ENCODE measurements at regions not wholly inside any gene's neighbourhood (a gene's known extent, or its start where the extent isn't known, plus 50 kb on each side); places are given as distances from the start of the nearest gene placed in this dataset.

DNA sequence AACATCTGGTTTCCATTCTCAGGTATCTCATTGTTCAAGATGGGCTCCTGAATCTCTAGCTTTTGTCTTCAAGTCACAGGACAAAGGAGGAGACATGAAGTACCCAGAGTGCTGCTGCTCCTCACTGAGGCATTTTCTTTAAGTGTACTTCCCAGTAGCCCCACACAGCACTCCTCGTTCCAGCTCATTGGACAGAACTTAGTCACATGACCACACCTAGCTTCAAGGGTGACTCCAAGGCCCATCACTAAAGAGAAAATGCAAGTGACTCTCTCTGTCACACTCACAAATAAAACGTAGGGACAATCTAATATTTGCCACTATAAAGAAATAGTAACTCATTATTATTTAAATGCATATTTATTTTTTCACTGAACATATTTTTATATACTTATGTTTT is 58.3 kb upstream of the NEUROD6 start:
- DNase-seq, result no peak

DNA sequence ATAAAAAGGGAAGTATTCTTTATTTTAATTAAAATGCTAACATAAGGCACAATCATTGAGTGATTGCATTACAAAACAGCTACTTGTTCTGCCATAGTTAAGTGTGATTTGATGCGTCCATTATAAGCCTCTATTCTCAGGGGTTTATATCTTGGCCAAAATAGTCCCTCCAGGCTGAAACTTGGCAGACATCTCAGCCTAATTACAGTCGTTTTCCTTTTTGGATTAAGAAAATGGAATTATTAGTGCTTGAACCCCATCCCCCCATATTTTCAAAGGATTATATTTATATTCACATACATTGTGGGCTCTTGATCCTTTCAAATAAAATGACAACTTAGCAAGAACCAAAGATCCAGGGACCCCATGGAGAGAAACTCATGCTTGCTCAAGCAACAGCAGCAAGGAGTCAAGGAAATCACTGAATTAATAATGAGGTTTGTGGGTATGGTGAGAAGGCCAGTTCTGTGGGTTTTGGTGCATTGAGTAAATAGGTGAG is 66.7 kb upstream of the NEUROD6 start:
- DNase-seq, result no peak

DNA sequence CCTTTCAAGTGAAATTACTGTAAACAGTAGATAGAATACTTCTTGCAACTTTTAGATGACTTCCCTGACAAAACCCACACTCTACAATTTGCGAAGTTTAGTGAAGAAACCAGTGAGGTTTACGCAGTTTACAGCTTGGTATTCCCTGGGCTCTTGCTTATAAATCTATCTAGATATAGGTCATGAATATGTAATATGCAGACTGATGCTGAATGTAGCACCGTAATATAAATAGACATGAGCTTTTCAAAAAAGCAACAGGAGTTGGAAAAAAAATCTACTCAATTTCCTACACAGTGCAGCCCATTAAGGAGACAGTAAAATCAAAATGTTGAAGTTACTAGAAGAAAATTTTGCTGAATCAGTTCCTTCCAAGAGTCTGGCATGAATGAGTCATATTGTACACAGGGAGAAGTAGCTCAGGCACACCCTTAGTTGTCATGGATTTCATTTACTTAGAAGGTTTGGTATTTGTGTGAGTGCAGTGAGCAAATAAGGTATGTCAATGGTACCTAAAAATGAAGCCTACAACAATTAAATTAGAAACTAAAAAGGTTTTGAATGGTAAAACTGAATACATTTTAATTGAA is 67.7 kb upstream of the NEUROD6 start:
- peak; percentile 25 for DNase-seq

DNA sequence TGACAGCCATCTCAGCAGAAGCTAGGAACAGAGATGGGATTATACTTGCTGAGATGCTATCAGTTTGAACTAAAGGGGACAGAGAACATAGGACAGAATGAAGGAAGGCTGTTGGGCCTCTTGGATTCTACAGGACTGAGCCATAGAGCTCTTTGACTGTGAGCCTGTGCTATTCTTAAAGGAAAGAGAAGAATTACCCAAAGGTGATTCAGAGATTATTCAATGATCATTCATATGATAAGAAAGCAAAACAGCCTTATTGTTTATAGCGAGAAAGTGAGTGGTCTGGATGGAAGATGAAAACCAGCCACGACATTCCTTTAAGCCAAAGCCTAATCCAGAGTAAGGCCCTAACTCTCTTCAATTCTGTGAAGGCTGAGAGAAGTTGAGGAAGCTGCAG is 69.7 kb upstream of the NEUROD6 start:
- DNase-seq, result no peak

DNA sequence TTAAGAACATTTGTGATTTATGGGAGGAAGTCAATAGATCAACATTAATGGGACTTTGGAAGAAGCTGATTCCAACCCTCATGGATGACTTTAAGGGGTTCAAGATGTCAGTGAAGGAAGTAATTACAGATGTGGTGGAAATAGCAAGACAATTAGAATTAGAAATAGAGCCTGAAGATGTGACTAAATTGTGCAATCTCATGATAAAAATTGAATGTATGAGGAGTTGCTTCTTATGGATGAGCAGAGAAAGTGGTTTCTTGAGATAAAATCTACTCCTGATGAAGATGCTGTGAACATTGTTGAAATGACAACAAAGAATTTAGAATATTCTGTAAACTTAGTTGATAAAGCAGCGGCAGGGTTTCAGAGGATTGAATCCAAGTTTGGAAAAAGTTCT is 70.9 kb upstream of the NEUROD6 start:
- DNase-seq, result no peak

DNA sequence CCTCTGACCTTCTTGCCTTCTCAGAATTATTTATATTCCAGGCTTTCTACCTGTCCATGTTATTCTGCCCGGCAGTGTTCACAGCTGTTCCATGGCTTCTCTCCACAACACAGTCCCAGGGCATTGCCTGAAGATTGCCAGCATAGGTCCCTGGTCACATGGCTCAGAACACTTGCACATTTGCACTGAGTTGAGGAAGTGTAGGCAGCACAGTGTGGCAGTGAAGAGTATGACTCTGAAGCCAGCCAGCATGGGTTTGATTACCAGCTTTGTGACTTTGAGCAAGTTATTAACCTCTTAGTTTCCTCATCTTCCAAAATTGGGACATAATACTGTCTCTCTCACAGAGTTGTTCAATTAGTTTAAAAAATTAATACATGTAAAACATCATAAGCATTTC is 73.2 kb upstream of the NEUROD6 start:
- no peak for DNase-seq

DNA sequence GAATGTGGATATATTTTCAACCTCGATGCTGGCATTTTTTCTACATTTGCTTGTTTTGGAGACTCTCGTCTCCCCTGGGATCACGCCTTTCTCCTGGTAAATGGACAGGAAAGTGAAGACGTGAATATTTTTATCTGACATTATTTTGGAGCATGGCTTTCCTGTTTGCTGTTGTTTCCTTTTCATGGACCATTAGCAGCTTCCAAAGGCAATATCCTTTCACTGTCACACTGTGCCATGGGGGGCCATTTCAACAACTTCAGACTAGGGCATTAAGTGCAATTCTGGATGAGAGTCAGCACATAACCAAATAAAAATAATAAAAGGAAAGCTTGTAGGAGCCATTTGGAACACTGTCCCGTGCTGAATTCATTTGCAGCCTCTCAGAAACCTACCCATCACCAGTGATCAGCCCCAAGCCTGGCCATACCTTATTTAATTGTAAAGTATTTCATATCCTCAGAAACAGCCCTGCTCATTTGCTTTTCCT is 75.9 kb upstream of the NEUROD6 start:
- no peak for DNase-seq

DNA sequence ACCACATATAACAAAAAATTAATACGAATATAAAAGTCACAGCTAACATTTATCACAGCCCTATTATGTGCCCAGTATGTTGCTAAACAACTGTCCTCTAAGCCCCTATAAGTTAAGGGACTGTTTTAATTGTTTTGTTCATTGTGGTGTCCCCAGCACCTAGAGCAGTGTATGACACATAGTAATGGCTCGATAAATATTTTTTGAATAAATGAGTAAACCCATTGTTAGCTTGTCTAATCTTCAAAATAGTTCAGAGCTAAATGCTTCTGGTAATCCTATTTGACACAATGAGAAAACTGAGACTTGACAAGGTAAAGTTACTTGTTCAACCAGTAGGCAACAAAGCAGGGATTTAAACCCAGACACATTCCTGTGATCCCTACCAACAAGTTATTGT is 78.4 kb upstream of the NEUROD6 start:
- DNase-seq, result no peak

DNA sequence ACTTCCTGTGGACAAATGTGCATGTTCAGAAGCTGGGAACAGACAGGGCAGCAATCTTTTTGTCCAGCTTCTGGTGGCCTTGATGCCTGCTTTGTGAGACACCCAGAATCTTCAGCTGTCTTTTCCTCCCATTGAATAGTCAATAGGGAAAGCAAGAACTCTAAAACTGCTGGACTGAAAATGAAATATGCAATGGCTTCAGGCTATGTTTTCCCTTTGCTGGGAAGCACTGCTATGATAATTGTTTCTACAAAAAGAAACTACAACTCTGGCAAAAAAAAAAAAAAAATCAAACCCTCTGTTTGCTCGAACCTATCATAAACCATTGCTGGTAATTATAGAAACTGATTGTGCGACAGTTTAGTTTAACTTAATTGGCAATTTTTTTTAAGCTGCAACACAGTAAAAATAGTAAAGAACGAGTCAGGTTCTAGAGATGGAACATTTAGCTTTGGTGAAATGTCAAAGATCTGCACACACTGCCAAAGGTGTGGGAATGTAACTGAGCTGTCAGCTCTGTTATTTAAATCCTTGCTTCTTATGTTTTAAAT is 79.1 kb upstream of the NEUROD6 start:
- DNase-seq, result no peak

DNA sequence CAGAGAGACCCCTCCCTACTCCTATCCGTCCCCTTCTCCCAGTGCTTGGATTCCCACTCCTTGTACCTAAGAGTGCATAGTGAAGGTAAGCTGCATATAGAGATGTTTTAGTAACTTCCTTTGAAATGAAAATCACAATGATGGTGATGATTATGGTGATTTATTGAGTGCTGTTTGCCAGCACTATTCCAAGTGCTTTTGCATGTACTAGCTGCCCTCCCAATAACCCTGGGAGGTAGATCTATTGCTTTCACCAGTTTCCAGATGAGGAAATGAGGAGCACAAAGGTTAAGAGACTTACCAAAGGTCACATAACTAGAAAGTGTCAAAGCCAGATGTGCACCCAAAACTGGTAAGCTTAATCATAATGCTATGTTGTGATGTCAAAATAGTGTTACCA is 80.4 kb upstream of the NEUROD6 start:
- DNase-seq, result no peak

DNA sequence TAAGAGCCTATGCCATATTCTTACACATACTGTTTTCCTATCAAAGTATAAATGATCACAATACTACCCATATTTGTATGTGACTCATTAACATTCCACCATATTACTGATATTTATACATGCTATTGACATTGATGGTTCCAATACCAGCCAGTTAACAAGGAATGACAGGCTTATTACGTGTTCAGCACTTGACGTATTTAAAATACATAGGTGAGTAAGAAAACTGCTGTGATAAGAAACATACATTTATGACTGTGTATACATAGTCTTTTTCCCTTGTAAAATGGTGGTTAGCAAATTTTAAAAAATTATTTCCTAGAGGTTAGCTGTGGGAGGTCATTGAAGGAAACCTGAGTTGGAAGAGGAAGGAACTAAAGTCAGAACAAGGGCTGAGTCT is 81.1 kb upstream of the NEUROD6 start:
- DNase-seq, result no peak

DNA sequence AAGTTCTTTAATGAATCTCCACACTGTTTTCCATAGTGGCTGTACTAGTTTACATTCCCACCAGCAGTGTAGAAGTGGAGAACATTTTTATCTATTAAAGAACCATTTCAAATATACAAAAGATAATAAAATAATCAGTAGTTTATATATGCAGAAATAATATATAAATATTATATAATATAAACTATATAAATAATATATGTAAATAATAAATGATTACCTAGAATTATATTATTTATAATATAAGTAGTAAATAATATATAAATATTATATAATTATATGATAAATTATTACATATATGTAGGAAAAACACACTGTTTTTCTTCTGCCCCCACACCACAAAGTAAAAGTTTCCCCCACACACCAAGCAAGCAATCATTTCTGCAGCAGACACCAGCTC is 83.5 kb upstream of the NEUROD6 start:
- no peak for DNase-seq

DNA sequence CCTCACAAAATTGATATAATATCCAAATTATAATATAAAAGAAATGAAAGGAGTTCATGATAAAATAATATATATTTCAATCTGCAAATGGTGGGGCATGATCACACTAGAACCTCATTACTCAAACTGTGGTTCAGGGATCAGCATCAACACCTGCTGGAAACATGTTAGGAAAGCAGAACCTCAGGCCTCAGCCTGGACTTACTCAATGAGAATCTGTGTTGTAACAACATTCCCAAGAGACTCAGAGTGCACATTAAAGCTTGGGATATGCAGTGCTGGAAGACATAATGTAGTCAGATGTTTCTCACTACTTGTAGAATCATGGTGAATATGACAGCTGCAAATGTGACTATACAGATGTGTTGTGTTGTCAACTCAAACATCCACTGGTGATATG is 81.7 kb upstream of the ITPRID1 start:
- DNase-seq, result no peak

DNA sequence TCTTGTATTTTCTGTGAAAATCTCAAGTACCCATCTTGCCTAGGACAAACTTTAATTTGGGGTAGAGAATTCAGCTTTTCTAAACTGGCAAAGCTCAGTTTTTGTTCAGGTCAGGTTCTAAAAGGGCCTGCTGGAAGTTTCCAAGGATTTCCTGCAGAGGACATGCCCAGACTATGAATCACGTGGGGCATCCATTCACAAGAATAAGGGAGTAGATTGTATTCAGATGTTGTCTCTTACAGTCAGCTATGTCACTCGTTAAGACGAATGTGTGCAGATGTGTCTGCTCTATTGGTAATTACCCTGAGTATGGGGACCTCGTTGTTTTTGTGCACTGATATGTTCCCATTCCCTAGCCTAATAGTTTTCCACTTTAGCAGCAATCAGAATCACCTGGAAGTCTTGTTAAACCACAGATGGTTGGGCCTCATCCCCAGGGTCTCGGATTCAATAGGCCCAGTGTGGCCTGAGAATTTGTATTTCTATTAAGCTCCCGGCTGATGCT is 81.0 kb upstream of the ITPRID1 start:
- DNase-seq, result no peak

DNA sequence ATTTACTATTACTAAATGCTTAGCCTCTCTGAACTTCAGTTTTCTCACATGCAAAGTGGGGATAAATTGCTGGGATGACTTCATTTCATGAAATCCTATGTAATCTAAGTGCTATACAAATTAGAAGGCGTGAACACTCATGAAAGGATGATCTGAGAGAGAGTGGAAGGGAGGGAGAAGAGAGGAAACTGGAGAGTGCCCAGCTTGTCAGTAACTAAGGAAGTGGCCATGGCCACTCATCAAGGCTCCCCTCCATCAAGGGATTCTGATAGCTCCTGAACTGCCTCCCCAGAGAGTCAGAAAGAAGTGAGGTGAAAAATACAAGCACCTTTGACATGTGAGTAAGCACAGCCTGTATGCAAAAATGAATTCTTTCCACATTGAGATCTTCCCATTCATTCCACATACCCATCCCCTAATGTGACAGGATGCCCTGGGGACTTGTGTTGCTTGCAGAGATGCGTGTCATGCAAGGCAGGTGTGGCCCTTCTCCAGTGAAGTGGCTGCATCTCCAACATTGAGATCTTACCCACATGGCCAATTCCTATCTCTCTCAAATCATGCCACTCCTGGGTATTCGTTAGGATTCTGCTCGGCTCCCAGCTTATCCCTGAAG is 76.5 kb upstream of the ITPRID1 start:
- DNase-seq, result peak; percentile 8

DNA sequence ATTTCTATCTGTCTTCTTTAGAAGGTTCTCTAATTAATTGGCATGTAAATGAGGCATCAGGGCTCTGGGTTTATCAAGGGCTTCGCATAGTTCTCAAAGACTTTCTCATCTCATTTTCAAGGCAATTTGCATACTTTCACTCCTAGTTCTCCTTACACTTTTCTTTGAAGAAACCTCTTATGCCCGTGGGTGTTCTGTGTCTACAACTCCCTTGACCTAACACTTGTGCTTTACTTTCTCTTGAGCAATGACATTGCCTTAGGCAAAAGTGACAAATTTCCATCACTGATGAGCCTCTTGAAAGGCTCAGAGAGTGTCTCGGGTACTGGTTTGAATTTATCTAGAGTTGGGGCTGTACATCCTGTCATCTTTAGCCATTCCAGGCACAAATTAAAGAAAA is 74.7 kb upstream of the ITPRID1 start:
- DNase-seq, result no peak

DNA sequence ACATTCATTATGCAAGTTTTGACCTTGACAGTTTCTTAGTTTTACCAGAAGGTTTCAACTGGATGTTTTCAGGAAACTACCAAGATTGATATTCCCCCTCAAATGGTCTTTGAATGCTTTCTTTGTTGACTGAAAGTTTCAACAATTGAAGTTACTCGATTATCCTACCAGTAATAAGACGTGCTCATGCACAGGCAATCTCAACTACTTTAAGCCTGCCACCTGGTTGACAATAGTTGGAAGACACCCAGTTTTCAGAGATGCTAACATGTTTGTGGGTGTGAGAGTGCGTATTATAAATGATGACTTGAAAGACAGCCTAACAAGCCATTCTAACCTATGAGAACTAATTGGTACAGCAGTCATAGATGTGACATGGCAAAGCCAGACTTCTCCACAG is 73.4 kb upstream of the ITPRID1 start:
- DNase-seq, result no peak

DNA sequence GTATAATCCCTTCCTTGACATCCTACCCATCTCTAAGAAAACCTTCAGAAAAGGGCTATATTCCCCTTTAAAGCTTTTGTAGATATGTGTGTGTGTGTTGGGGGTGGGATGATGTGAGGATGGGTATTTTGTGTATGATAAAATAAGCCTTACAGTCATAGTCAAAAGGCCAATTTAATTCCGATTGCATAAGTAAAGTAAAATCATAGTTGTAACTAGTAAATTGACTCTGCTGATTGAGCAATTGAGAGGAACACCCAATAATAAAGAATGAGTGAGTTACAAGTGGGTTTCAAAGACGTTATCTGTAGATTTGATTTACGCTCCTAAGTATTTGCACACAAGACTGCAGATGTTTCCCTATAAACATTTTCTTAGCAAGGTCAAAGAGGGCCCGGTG is 71.3 kb upstream of the ITPRID1 start:
- no peak for DNase-seq

DNA sequence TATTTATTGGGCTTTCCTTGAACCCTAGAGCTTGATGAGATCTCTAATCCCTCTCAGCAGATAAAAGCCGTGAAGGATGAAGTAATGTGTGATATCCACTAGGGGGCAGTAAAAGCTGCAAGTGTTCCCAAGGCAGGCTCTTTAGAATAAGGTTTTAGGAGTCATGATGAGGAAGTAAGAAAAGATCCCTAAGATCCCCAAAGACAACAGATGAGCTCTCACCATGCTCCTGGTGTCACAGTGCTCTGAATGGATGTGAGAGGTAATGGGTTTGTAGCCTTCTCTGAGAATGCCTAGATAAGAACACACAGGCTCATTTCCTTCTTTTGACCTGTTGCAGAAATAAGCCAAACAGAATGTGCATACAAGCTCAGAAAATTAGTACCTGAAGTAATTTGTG is 70.4 kb upstream of the ITPRID1 start:
- peak; percentile 39 for DNase-seq

DNA sequence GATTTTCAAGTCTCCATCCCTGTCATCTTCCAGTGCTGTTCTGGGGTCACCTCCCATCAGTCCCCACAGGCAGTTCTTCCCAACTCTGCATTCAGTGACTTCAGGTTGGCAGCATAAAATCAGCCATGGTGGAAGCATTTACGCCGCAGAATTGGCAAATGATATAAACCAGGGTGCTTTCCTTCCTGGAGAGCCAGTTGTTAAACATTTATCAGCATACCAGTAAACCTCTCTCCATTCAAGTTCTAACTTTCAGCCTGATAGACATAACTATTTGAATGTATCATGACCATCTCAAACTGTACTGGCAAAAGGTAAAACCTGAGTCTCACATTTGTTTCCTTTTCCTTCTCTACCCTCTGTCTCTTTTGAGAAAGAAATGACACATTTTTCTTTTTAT is 69.7 kb upstream of the ITPRID1 start:
- no peak for DNase-seq

DNA sequence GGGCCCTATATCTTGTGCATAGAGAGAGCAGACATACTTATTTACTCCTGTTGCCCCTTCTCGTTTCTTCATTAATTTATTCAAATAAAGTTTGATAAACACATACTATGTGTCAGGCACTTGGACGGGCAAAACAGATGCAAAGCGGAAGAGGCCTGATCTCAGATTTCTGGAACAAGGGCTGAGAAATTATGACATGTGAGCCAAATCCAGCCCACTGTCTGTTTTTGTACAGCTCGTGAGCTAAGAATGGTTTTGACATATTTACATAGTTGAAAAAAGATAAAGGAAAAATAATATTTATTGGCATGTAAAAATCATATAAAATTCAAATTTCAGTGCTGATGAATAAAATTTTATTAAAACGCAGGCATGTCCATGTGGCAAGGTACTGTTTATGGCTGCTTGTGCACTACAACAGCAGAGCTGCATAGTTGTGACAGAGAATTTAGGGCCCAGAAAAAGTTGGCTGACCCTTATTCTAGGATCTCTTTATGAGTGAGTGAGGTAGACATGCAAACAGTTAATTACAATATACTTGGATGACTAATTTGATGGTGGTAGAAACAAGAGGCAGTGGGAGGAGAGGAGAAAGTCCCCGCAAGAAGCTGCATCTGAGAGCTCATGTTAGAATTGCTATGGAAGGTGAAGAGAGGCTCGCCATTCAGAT is 68.1 kb upstream of the ITPRID1 start:
- no peak for DNase-seq

DNA sequence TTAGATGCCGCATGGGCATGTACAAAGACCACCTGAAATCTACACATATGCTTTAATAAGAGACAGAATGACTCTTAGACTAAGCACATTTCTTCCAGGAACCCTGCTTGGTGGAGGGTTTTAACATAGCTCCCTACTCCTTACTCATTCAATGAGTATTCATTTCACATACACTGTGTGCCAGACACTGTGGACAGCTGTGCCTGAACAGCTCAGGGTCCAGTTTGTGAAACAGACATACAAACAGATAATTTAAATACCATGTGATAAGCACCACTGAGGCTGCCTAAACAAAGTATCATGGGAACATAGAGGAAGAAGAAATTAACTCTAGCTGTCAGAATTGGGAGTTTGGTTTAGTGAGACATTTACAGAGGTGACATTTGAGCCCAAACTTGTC is 65.2 kb upstream of the ITPRID1 start:
- no peak for DNase-seq

DNA sequence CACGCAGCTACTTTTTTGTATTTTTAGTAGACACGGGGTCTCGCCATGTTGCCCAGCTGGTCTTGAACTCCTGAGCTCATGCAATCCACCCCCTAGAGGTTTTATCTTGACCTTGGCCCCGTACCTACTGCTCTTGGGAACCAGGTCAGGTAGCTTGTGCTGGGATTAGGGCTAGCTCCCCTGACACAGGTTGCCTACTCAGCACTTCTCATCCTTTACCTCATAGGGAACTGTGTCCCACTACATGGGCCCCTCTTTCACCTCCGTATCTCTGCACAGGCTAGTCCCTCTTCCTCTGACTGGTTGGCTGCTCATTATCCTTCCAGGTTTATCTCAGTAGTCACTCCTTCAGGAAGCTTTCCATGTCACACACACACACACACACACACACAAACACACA is 58.0 kb upstream of the ITPRID1 start:
- no peak for DNase-seq

All from COR-L47 (cell line).